HG02852 (cell line): ENCODE measurements at regions not wholly inside any gene's neighbourhood (a gene's known extent, or its start where the extent isn't known, plus 50 kb on each side); places are given as distances from the start of the nearest gene placed in this dataset.
"Not testable (repeated sequence)": the region's sequence is repeated elsewhere in the genome, so short reads cannot be mapped to it uniquely, and the experiment has no call there.

ENCODE experiments used
- ATAC-seq: cut with Tn5 transposase; IDR thresholded peaks from one replicate; pipeline ENCODE4 v1.9.1; 2021; ENCODE audit warnings: mild to moderate bottlenecking, moderate library complexity; ENCODE audit not compliant: unreplicated experiment

- no peak for ATAC-seq
These were observed 387.9 kb downstream of the BUD13 start for GRCh38 chr11:116384876-116385275.

- ATAC-seq, result no peak
These were observed 388.4 kb downstream of the BUD13 start for GRCh38 chr11:116384407-116384806.

GRCh38 chr11:116379185-116379828 lies 393.5 kb downstream of the BUD13 start:
- ATAC-seq, result no peak

GRCh38 chr11:116376547-116376946 lies 396.2 kb downstream of the BUD13 start:
- ATAC-seq, result no peak

GRCh38 chr11:116376054-116376453 lies 396.7 kb downstream of the BUD13 start:
- no peak for ATAC-seq

GRCh38 chr11:116375221-116375620 lies 397.6 kb downstream of the BUD13 start:
- ATAC-seq, result no peak

- no peak for ATAC-seq
These were observed 398.7 kb downstream of the BUD13 start for GRCh38 chr11:116374085-116374484.

- ATAC-seq, result no peak
These were observed 399.5 kb downstream of the BUD13 start for GRCh38 chr11:116373104-116373944.

GRCh38 chr11:116371146-116371545 lies 401.6 kb downstream of the BUD13 start:
- no peak for ATAC-seq

- no peak for ATAC-seq
These were observed 404.0 kb downstream of the BUD13 start for GRCh38 chr11:116368784-116369183.

GRCh38 chr11:116366980-116367645 lies 405.7 kb downstream of the BUD13 start:
- ATAC-seq, result no peak

- no peak for ATAC-seq
These were observed 406.3 kb downstream of the BUD13 start for GRCh38 chr11:116366451-116366850.

GRCh38 chr11:116364925-116365324 lies 407.9 kb downstream of the BUD13 start:
- not testable (repeated sequence) for ATAC-seq

- no peak for ATAC-seq
These were observed 408.4 kb downstream of the BUD13 start for GRCh38 chr11:116364348-116364747.

- no peak for ATAC-seq
These were observed 412.4 kb downstream of the BUD13 start for GRCh38 chr11:116360221-116360941.

- no peak for ATAC-seq
These were observed 414.8 kb downstream of the BUD13 start for GRCh38 chr11:116357784-116358544.

GRCh38 chr11:116356451-116356850 lies 416.3 kb downstream of the BUD13 start:
- ATAC-seq, result no peak

- no peak for ATAC-seq
These were observed 417.7 kb downstream of the BUD13 start for GRCh38 chr11:116355104-116355503.

GRCh38 chr11:116353589-116353988 lies 419.2 kb downstream of the BUD13 start:
- ATAC-seq, result no peak

- no peak for ATAC-seq
These were observed 419.9 kb downstream of the BUD13 start for GRCh38 chr11:116352881-116353280.
